DMS 273 (cell line): ENCODE measurements at regions not wholly inside any gene's neighbourhood (a gene's known extent, or its start where the extent isn't known, plus 50 kb on each side); places are given as distances from the start of the nearest gene placed in this dataset.
"Not testable (repeated sequence)": the region's sequence is repeated elsewhere in the genome, so short reads cannot be mapped to it uniquely, and the experiment has no call there.

Source experiments
- DNase-seq: peaks from one replicate; lab custom pipeline; 2025; ENCODE audit not compliant: unreplicated experiment; lab: John Stamatoyannopoulos, UW

DNA sequence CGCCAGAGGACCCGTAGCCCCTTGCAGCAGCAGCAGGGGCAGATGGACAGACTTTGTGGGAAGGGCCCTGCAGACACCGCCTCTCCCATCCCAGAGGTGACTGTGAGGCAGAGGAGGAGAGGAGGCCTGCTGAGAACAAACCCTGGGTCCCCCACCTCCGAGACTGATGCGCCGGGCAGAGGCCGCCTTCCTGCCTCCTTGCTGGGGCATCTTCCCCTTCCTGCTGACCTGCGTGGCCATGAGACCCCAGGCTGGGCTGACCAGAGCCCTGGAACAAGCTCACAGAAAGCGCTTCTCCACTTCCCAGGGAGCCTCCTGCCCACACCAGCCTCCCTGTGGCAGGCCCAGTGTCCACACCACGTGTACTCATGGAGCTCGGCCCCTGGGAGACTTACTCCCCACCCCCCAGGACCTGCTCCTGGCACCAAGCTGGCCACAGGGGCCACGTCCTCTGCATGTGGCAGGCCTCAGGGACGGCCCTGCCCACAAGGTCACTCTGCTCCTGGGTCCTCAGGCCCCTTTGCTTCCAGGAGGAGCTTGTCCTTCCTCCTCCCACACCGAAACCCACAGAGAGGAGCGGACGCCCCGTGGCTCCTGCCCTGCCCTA, 119.0 kb upstream of the ZNF469 start:
- not testable (repeated sequence) for DNase-seq

DNA sequence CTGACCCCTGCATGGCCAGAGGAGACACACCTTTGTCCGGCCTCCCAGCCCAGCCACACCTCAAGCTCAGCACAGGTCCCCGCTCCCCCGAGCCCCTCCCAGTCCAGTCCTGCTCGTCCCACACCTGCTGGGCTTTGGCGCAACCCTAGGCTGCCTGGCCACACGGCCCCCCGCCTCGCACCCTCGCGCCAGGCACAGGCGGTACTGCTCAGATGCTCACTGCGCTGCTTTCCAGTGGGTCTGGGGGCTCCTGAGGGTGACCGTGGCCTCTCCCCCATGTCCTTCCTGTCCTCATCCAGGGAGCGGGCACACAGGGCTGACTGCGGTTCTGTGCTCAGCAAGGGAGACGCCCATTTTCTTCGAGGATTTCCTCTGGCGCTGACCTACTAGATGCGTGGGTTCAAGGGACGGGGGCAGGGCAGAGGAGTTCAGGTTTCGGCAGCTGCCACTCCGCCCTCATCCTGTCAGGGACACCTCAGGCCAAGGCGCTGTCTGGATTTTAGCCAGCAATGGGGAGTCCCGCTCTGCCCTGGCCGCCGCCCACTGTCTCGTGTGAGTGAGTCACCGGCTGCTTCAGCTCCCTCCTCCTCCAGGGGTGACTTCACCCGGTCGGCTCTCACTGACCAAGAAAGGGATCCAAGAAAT, 118.0 kb upstream of the ZNF469 start:
- DNase-seq = peak; percentile 83

DNA sequence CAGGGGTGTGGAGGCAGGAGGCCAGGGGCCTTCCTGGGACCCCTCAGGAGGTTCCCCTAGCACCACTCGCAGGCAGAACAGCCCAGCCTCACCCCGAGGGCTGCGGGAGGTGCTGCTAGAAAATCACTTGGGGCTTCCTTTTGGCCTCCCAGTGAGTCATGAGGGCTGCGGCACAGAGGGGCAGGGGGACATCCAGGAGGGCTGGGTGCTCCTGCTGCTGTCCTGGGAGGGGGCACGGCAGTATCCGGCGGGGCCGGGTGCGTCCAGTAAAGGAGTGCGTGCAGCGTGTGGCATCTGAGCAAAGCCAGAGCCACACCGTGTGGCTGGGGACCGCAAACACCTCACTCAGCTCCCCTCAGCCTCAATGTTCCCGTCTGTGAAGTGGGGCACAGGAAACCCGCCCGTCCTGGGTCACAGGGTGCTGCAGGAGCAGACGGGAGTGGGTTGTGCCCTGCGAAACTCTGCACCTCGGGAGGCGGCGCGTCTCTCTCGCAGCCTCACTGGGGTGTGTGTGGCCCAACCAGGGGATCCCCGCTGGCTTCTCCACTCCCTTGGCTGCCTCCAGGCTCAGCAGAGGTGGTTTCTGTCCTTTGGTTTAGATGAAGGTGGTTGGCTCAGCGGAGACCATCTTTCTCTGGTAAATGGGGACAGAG, 117.3 kb upstream of the ZNF469 start:
- DNase-seq = not testable (repeated sequence)

DNA sequence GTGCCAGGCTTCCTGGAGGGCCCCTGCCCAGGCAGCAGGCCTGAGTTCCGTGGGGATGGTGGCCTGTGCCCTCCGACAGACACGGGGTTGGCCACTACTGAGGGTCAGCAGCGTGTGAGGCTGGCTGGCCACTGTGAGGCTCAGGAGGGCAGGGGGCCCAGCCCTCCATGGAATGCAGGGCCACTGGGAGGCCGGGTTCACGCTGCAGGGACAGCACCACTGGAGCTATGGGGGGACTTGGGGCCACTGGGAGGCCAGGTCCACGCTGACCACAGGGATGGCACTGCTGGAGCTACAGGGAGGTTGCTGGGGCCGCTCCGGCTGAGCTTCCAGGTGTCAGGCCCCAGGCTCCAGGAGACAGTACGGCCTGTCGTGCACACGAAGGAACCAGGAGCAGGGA, 116.7 kb upstream of the ZNF469 start:
- DNase-seq = not testable (repeated sequence)

DNA sequence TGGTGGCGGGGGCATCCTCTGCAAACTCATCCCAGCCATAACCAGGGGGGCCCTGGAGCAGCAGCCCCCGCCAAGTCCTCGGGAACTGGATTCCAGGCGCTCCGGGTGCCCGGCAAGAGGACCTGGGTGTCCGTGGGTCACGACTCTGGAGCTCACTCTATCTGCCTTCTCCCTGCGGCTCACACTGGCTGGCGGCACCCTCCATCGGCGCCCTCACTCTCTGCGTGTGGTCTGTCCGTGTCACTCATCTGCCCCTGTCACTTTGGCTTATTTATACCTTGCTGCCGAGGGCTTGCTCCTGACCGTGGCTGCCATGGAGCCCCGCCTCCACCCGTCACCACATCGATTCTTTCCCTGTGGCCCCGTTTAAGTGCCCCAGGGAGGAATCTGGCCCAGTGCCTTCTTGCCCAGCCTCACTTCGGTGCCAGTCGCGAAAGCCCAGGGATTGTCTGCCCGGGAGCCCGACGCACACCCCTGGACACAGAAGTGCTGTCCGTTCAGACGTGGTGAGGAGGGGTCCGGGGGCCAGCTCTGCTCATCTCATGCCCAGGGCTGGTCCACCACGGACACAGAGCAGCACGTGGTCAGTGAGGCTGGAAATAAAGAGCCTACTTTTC, 115.7 kb upstream of the ZNF469 start:
- DNase-seq = not testable (repeated sequence)

DNA sequence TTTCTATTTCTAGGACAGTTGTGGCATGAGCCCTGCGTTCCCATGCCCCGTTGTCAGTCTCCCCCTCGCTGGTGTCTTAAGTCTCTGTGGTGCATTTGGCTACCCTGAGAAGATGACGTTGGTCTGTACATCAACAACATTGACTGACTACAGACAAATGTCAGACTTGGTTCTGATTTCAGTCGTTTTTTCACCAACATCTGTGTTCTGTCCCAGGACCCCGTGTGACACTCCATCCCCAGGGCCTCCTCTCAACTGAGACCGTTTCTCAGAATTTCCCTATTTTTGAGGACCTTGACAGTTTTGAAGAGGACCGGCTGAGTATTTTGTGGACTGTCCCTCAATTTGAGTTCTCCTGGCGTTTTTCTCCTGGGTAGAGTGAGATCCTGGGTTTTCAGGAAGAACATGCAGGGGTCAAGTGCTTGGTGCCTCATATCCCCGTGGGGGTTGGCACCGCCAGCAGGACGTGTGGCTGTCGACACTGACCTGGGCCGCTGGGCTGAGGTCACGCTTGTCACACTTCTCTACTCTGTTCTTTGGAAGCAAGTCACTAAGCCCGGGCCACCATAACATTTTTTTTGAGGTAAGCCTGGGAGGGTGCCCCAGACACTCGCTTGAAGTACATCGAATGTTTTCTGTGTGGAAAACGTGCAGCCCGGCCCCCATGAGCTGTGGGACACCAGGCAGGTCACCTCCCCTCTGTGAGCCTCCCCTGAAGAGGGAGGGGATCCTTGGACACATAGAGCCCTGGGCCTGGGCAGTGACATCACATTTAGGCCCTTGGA, 114.4 kb upstream of the ZNF469 start:
- not testable (repeated sequence) for DNase-seq

DNA sequence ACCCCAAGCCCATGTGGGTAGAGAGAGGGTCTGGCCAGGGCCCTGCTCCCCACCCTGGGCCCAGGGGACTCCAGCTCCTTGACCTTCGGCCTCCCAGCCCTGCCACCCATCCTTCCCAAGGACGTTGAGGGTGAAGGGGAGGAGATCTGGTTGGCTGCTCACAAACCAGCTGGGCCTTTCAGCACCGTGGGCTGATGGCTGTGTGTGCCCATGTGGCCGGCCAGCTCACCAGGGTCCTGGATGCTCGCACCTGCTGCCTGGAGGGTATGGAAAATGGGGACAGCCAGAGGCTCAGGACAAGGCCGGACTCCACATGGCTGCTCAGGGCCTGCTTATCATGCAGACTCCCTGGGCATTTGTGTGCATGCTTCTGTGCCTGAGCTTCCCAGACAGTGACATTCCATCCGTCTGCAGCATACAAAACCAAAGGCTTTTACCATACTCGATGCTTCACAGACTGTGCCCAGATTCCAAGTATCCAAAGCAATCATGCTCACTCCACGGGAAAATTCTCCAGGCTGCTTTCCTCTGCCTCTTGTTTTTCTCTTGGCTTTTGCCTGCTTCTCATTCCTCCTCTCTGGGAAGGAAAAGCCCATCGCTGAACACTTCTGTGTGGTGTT, 112.5 kb upstream of the ZNF469 start:
- DNase-seq = not testable (repeated sequence)

GRCh38 chr16:88271296-88271695, 111.5 kb upstream of the ZNF469 start:
- not testable (repeated sequence) for DNase-seq

DNA sequence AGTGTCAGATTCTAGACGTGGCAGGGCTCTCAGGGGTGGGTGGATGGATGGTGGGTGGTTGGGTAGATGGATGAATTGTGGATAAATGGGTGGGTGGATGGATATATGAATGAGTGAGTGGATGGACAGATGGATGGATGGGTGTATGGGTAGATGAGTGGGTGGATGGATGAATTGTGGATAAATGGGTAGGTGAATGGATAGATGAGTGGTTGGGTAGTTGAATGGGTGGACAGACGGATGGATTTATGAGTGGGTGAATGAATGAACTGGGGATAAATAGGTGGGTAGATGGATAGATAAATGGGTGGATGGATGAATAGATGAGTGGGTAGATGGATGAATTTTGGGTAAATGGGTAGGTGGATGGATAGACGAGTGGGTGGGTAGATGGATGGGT, 111.0 kb upstream of the ZNF469 start:
- DNase-seq = not testable (repeated sequence)

- DNase-seq = not testable (repeated sequence)
These were observed 110.3 kb upstream of the ZNF469 start for GRCh38 chr16:88272437-88272836.

DNA sequence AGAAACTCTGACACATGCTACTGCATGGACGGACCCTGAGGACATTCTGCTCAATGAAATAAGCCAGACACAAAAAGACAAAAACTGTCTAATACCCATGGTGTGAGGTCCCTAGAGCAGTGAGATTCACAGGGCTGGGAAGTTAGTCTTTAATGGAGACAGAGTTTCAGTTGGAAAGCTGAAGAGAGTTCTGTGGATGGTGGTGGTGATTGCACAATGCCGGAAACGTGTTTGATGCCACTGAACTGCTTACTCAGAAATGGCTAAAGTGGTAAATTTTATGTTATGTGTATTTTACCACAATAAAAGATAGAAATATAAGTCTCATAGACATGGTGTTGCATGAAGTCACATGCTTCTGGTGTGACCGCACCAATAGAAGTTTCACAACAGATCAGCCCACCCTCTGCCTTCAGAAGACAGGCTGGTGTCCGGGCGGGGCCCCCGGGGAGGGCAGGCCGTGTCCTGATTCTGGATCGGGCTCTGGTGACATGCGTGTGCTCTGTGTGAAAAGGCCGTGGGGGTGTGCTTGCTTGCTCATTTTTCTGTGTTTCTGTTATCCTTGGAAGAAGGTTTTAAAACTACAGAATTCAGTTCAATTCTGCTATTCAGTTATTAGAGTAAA, 108.5 kb upstream of the ZNF469 start:
- not testable (repeated sequence) for DNase-seq

GRCh38 chr16:88274847-88275246, 107.9 kb upstream of the ZNF469 start:
- DNase-seq = no peak

GRCh38 chr16:88275336-88276122, 107.2 kb upstream of the ZNF469 start:
- DNase-seq = not testable (repeated sequence)

GRCh38 chr16:88276123-88276588, 106.6 kb upstream of the ZNF469 start:
- not testable (repeated sequence) for DNase-seq

DNA sequence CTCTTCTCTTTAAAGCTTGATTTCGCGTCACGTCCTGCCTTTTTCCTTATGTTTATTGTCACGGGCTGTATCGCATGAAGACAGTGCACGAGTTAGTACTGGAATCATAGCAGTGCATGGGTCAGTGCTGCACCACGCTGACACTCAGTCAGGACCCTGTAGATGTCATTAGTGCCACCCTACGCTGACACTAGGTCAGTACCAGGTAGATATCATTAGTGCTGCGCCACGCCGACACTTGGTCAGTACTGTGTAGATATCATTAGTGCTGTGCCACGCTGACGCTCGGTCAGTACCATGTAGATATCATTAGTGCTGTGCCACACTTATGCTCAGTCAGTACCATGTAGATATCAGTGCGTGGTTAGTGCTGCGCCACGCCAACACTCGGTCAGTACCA, 106.2 kb upstream of the ZNF469 start:
- DNase-seq = no peak

- DNase-seq = no peak
These were observed 102.8 kb upstream of the ZNF469 start for GRCh38 chr16:88279998-88280397.

DNA sequence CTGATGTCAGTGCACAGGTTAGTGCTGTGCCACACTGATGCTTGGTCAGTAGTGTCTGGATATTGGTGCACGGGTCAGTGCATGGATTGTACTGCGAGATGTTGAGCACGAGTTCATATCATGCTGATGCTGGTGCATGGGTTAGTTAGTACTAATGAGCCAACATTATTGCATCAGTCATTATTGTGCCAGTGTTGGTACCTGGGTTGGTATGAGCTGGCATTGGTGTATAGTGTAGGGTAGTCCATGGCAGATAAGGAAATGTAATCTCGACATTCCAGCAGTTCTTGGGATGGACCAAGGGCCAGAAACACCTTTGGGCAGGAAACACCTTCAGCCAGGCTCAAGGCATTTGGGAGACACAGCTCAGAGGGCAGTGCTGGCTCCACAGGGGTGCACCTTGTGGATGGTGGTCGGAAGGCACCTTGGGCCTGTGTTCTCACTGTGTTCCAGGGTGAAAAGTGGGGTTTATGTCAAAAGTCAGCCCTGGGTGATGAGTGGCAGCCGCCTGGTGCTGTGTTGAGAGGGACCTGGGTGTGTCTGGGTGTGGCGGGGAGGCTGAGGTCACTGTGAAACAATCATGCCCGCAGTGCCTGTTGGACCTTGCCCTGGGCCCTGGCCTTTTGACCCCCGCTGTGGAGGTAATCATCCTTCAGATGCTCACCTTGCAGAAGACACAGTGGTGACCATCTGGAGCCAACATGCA, 100.7 kb upstream of the ZNF469 start:
- no peak for DNase-seq

DNA sequence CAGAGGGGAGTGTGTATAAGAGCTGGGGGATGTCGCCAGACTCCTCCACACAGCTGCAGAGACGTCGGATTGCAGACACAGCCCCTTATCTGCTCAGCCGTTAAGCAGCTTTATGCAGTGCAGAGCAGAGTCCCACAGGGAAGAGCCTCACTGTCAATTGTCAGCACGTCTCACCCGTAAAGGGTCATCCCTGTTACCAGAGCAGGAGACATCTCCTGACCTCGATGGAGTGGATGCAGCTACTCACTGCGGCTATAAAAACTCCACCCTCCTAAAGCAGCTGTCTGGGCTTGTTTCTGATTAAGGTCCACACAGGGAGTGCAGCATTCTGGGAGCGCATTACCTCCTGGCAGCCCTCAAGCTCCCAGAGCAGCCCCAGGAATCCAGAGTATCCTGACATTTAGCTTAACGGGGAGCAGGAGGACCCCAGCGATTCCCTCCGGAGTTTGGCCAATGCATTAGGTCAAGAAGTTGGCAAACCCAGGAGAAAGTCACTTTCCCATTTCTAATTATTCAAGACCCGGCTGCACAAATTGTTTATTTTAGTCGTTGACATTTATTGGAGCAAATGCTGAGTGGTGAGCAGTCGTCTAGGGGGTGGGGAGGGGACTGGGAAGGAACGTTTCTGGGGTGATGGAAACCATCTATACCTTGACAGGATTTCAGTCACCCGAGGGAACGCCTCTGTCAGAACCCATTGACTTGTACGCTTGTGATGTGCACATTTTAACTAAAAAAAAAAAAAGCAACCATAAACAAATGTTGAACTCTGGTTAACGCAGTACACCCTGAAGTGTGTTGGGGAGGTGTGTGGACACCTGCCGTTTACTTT, 100.0 kb upstream of the ZNF469 start:
- DNase-seq = peak; percentile 61
